ENCODE measurements at regions not wholly inside any gene's neighbourhood (a gene's known extent, or its start where the extent isn't known, plus 50 kb on each side); places are given as distances from the start of the nearest gene placed in this dataset.

- Histone ChIP-seq H3K9ac (no peak overlapping the region), H3K4me3 (IDR thresholded peaks at IDR 0.05; ENCODE audit: insufficient read depth, low read depth, low read length) (no peak overlapping the region), H2AFZ (ENCODE audit: low read depth) (no peak overlapping the region), H3K4me2 (no peak overlapping the region), H4K20me1 (ENCODE audit: insufficient read depth) (no peaks in the 10 kb centered on the region), H3K79me2 (ENCODE audit: insufficient read depth, low read depth) (no peaks in the 10 kb centered on the region), H3K36me3 (ENCODE audit: insufficient read depth) (no peaks in the 10 kb centered on the region), H3K27me3 (ENCODE audit: insufficient read depth, low read depth) (no peaks in the 10 kb centered on the region), H3K4me1 (ENCODE audit: low read depth, poor library complexity, severe bottlenecking) (no peaks in the 10 kb centered on the region), H3K27ac (no peak overlapping the region)
- no peak for TF ChIP-seq CTCF (conservative IDR thresholded peaks at IDR 0.05; ENCODE audit: low read depth, low read length)
Observed at GRCh38 chr5:72030237-72030636, 77.0 kb upstream of the MAP1B start.

- Histone ChIP-seq H3K4me2 (no peak overlapping the region), H3K27ac (no peak overlapping the region), H4K20me1 (ENCODE audit: insufficient read depth) (no peaks in the 10 kb centered on the region), H3K4me3 (IDR thresholded peaks at IDR 0.05; ENCODE audit: insufficient read depth, low read depth, low read length) (no peak overlapping the region), H3K9ac (no peak overlapping the region), H3K4me1 (ENCODE audit: low read depth, poor library complexity, severe bottlenecking) (no peaks in the 10 kb centered on the region), H3K79me2 (ENCODE audit: insufficient read depth, low read depth) (no peaks in the 10 kb centered on the region), H3K27me3 (ENCODE audit: insufficient read depth, low read depth) (no peaks in the 10 kb centered on the region), H3K36me3 (ENCODE audit: insufficient read depth) (no peaks in the 10 kb centered on the region), H2AFZ (ENCODE audit: low read depth) (no peak overlapping the region)
- no peak for TF ChIP-seq CTCF (conservative IDR thresholded peaks at IDR 0.05; ENCODE audit: low read depth, low read length)
Observed at GRCh38 chr5:72032788-72033187, 74.5 kb upstream of the MAP1B start.

GRCh38 chr5:72034770-72035169 lies 72.5 kb upstream of the MAP1B start:
- H3K79me2 ChIP-seq (ENCODE audit: insufficient read depth, low read depth), result no peaks in the 10 kb centered on the region
- no peaks in the 10 kb centered on the region for H4K20me1 ChIP-seq (ENCODE audit: insufficient read depth)
- H3K36me3 ChIP-seq (ENCODE audit: insufficient read depth), result no peaks in the 10 kb centered on the region
- H3K4me1 ChIP-seq (ENCODE audit: low read depth, poor library complexity, severe bottlenecking), result no peaks in the 10 kb centered on the region
- no peak overlapping the region for H3K4me3 ChIP-seq (IDR thresholded peaks at IDR 0.05; ENCODE audit: insufficient read depth, low read depth, low read length)
- no peaks in the 10 kb centered on the region for H3K27me3 ChIP-seq (ENCODE audit: insufficient read depth, low read depth)
- no peak for TF ChIP-seq CTCF (conservative IDR thresholded peaks at IDR 0.05; ENCODE audit: low read depth, low read length)
- no peak overlapping the region for H3K9ac ChIP-seq
- no peak overlapping the region for H3K4me2 ChIP-seq
- no peak overlapping the region for H2AFZ ChIP-seq (ENCODE audit: low read depth)
- H3K27ac ChIP-seq, result no peak overlapping the region

GRCh38 chr5:72035831-72036230 lies 71.4 kb upstream of the MAP1B start:
- Histone ChIP-seq H3K79me2 (ENCODE audit: insufficient read depth, low read depth) (no peaks in the 10 kb centered on the region), H3K36me3 (ENCODE audit: insufficient read depth) (no peaks in the 10 kb centered on the region), H3K27me3 (ENCODE audit: insufficient read depth, low read depth) (no peaks in the 10 kb centered on the region), H3K4me2 (no peak overlapping the region), H3K4me3 (IDR thresholded peaks at IDR 0.05; ENCODE audit: insufficient read depth, low read depth, low read length) (no peak overlapping the region), H3K9ac (no peak overlapping the region), H3K4me1 (ENCODE audit: low read depth, poor library complexity, severe bottlenecking) (no peaks in the 10 kb centered on the region), H4K20me1 (ENCODE audit: insufficient read depth) (no peaks in the 10 kb centered on the region), H3K27ac (no peak overlapping the region), H2AFZ (ENCODE audit: low read depth) (no peak overlapping the region)
- no peak for TF ChIP-seq CTCF (conservative IDR thresholded peaks at IDR 0.05; ENCODE audit: low read depth, low read length)

GRCh38 chr5:72036951-72037350 lies 70.3 kb upstream of the MAP1B start:
- no peak for TF ChIP-seq CTCF (conservative IDR thresholded peaks at IDR 0.05; ENCODE audit: low read depth, low read length)
- H3K4me3 ChIP-seq (IDR thresholded peaks at IDR 0.05; ENCODE audit: insufficient read depth, low read depth, low read length), result no peak overlapping the region
- H4K20me1 ChIP-seq (ENCODE audit: insufficient read depth), result no peaks in the 10 kb centered on the region
- no peak overlapping the region for H3K9ac ChIP-seq
- no peaks in the 10 kb centered on the region for H3K4me1 ChIP-seq (ENCODE audit: low read depth, poor library complexity, severe bottlenecking)
- H3K4me2 ChIP-seq, result no peak overlapping the region
- H3K27me3 ChIP-seq (ENCODE audit: insufficient read depth, low read depth), result no peaks in the 10 kb centered on the region
- H3K36me3 ChIP-seq (ENCODE audit: insufficient read depth), result no peaks in the 10 kb centered on the region
- H2AFZ ChIP-seq (ENCODE audit: low read depth), result no peak overlapping the region
- no peak overlapping the region for H3K27ac ChIP-seq
- no peaks in the 10 kb centered on the region for H3K79me2 ChIP-seq (ENCODE audit: insufficient read depth, low read depth)

All from KMS-11 (cell line).